Stimulated activated CD4-positive, alpha-beta T cell treated with anti-CD3 and anti-CD28 coated beads, Interleukin-15, amount 100 ng/mL, for 24 hours (primary cell): ENCODE measurements at regions not wholly inside any gene's neighbourhood (a gene's known extent, or its start where the extent isn't known, plus 50 kb on each side); places are given as distances from the start of the nearest gene placed in this dataset.
A peak's percentile ranks its signal among the peaks of the same experiment; 100 is the strongest.

Experiments used
- DNase-seq: peaks from one replicate; pipeline ENCODE4 v3.0.0-alpha.2; 2020

GRCh38 chr11:104324276-104324675 is 160.3 kb upstream of the PDGFD start:
- DNase-seq = no peak

GRCh38 chr11:104323841-104324240 is 159.9 kb upstream of the PDGFD start:
- no peak for DNase-seq

DNA sequence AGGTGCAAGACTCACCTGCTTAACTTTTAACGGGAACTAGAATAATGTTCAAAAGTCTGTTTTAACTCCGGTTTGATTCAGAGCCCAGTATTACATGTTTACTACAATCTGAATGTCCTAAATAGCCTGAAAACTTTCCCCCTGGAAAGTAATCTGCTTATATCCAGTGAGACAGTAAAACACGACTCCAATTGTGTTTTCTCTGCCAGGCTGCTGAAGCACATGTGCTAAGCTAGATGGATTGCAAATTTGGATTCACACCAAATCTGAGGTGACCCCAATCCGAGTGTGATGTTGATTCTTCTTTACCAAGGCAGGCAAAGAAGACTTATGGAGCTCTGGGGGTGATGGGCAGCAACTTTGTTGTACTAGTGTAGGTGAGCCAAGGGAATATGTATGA is 158.7 kb upstream of the PDGFD start:
- no peak for DNase-seq

- DNase-seq = no peak
These were observed 157.0 kb upstream of the PDGFD start for GRCh38 chr11:104320956-104321355.

GRCh38 chr11:104320097-104320496 is 156.2 kb upstream of the PDGFD start:
- no peak for DNase-seq

GRCh38 chr11:104319396-104319795 is 155.4 kb upstream of the PDGFD start:
- no peak for DNase-seq

GRCh38 chr11:104306862-104307474 is 143.0 kb upstream of the PDGFD start:
- DNase-seq = no peak

- DNase-seq = no peak
These were observed 137.8 kb upstream of the PDGFD start for GRCh38 chr11:104301776-104302175.

GRCh38 chr11:104291646-104292045 is 127.7 kb upstream of the PDGFD start:
- no peak for DNase-seq

DNA sequence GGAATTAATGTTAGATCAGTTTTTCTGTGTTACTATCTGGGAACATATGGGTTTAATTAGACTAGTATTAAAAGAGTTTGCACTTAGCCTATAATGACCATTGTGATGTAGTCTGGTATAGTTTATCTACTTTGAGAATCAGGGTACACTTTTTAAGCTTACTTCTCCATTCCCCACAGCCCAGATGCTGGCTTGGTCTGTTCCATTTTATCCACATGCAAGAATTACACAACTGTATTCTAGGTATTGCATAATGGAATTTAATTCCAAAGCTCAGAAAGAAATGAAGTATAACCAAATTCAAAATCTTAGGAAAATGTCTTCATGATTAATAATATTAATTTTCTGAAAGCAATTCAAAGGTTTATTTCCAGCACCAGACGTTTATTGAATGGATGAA is 122.2 kb upstream of the PDGFD start:
- no peak for DNase-seq

DNA sequence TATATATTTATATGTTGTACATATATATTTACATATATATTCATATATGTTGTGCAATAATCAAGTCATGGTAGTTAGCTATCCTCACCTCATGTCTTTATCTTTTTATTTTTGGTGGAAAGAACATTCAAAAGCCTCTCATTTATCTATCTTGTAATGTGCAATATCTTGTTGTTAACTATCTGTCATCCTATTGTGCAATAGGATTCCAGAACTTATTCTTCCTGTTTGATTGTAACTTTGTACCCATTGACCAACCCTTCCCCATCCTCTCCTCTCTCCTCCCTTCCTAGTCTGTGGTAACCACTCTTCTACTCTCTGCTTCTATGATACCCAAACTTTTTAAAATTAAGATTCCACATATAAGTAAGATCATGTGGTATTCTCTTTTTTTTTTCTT is 115.6 kb upstream of the PDGFD start:
- DNase-seq = no peak

DNA sequence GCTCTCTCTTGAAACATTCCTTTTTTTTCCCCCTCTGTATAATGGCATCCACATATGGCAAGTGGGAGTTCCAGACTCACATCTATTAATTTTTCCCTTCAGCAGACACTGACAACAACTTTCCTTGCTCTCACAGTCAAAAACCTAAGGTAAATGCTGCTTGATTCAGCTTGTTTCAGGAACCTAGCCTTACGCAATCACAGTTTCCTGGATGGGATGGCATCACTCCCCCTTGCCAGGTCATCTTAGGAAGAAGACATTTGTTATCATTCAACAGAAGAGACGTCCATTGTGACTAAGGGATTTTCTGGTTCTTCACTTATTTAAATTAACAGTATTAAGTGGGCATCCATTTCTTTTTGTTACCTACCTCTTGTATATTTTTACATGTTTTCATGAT is 112.0 kb upstream of the PDGFD start:
- DNase-seq = no peak

GRCh38 chr11:104260456-104260855 is 96.5 kb upstream of the PDGFD start:
- DNase-seq = no peak

GRCh38 chr11:104259121-104259610 is 95.2 kb upstream of the PDGFD start:
- no peak for DNase-seq

DNA sequence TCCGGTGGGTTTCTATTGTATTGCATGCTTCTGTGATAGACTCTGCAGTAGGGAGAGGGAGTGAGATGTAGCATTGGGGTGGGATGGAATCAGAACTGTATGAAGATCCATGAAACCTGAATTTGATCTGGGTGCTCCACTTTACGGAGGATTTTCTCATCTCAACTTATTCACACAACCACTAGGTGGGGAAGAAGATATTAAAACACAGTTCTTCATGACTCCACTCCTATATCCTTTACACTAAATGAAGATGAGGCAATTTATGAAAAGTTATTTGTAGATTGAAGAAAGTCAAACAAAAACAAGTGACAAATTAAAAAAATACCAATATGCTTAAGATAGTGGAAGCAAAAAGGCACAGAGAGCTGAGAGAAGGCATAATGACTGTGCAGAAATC is 92.6 kb upstream of the PDGFD start:
- DNase-seq = no peak

DNA sequence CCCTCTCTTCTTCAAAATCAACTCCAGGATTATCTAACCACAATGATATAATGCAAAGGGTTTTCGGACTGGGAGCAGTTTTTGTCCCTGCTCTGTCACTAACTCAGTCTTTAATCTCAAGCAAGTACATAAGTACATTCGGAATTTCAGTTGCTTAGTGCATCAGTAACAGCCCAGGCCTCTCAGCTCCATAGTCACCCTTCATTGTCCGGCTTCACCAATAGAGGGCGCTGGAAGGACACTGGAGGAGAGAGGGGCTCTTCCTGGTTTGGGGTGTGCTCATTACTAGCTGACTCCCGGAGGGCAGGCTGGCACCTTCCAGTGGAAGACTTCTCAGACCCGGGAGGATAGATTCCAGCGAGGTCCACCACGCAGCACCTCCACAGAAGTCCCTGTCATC is 90.4 kb upstream of the PDGFD start:
- DNase-seq = peak; percentile 38

- DNase-seq = no peak
These were observed 82.6 kb upstream of the PDGFD start for GRCh38 chr11:104246590-104246989.

- no peak for DNase-seq
These were observed 75.0 kb upstream of the PDGFD start for GRCh38 chr11:104238916-104239315.

DNA sequence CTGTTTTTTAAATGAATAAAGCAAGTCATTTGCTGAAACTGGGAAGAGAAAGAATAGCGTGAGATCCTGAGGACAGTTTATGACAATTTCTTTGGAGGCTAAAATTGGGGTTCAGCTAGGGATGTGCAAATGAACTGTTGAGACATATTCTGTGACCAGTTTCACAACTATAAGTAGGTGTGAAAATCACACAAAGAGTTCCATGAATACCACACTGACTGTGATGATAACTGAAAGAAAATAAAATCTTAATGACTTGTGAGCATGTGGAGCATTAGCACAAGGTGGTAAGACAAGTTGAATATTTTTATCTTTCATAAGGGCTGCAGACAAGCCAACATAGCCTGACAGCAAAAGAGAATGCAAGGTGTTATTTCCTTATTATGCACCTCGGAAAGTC is 61.1 kb upstream of the PDGFD start:
- no peak for DNase-seq

- DNase-seq = no peak
These were observed 58.5 kb upstream of the PDGFD start for GRCh38 chr11:104222464-104222863.

DNA sequence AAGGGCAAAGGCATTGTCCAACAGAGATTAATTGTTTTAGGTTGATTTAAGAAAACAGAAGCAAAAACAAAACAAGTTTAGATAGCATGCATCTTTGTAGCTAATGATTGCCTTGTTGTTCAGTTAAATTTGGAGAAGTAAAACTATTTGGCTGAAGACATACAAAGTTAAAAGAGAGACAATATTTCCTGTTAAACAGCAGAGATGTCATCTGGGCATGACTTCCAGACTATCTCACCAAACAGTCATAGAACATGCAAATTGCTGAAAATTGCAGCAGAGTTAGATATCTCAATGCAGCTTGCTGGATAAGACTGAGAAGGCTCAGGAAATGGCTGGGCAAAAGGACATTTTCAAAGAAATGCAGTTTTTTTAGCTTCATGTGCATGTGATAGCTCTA is 57.5 kb upstream of the PDGFD start:
- DNase-seq = no peak

DNA sequence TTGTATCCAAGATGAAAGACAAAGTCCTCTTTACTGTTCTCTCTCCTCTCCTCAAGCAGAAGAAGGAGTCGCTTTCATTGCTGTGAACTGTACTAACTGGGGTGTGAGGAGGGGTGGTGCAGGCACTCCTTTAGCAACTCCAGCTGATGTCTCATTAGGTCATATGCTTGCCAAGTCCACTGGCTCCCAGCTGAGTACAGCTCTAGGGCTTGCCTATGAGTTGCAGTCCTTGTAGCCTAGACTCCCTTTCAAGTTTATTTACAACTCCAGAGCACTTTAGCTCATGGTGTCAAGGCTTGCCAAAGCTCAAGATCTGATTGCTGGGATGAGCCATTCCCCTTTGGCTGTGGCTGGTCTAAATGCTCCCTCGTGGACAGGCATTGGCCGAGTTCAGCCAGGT is 55.1 kb upstream of the PDGFD start:
- DNase-seq = no peak

DNA sequence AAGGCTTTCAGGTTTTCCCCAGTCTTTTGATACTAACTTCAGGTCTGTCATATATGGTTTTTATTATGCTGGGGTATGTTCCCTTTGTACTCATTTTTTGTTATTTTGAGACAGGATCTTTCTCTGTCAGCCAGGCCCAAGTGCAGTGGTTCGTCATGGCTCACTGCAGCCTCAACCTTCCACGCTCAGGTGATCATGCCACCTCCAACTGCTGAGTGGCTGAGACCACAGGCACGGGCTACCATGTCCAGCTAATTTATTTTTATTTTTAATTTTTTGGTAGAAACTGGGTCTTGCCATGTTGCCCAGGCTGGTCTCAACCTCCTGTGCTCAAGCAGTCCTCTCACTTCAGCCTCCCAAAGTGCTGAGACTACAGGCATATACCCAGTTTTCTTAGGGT is 50.6 kb upstream of the PDGFD start:
- no peak for DNase-seq
